A549 (cell line): ENCODE measurements at regions not wholly inside any gene's neighbourhood (a gene's known extent, or its start where the extent isn't known, plus 50 kb on each side); places are given as distances from the start of the nearest gene placed in this dataset.

Experiments used
- ATAC-seq, 2 experiments: fragments of 200-7000 bp in 1 of 2; fragments of >200 bp in 1 of 2; cut with Nextera tagmentation in 1 of 2; cut with Tn5 transposase in 1 of 2; 3 replicates each; pipeline versions ENCODE4 v1.8.0 to v1.9.1; 2018 to 2020; ENCODE audit warnings: mild to moderate bottlenecking in 1 of 2, moderate library complexity in 1 of 2
- CTCF ChIA-PET: fragments of 300-600 bp; sonication (Branson Sonifier 250); formaldehyde crosslinking; extraction: SDS; loops from one replicate; lab custom pipeline; 2021; ENCODE audit warnings: antibody characterized with exemption, inconsistent platforms; lab: Yijun Ruan, JAX
- POLR2A ChIA-PET: fragments of 350-600 bp; formaldehyde crosslinking; extraction: SDS; loops from one replicate; lab custom pipeline; 2021; ENCODE audit warnings: antibody characterized with exemption, inconsistent platforms; lab: Yijun Ruan, JAX
- DNase-seq, 2 experiments: peaks; one replicate each; pipeline versions ENCODE4 v3.0.0 to v3.0.0-alpha.2; 2011 to 2016; ENCODE audit warnings: low read depth in 1 of 2, low spot score in 1 of 2
- FAIRE-seq: peaks from 2 replicates; lab custom pipeline; 2011; peaks lifted over from hg19 to GRCh38; lab: Jason Lieb, UNC
- H3K27ac ChIP-seq, 2 experiments: fragments of >200 bp; sonication (Bioruptor Twin); formaldehyde crosslinking; 3 replicates each; pipeline ENCODE4 v1.5.1; 2016 to 2017
- H3K4me1 ChIP-seq: fragments of >200 bp; sonication (Bioruptor Twin); formaldehyde crosslinking; 3 replicates; pipeline ENCODE4 v1.6.1; 2016
- H3K4me2 ChIP-seq: fragments of >200 bp; sonication (Bioruptor Twin); formaldehyde crosslinking; 3 replicates; pipeline ENCODE4 v1.6.1; 2016
- H3K4me3 ChIP-seq: fragments of >200 bp; sonication (Bioruptor Twin); formaldehyde crosslinking; 3 replicates; pipeline ENCODE4 v1.5.1; 2016
- H3K9me3 ChIP-seq: fragments of >200 bp; sonication (Bioruptor Twin); formaldehyde crosslinking; 3 replicates; pipeline ENCODE4 v1.6.1; 2016
- BHLHE40 ChIP-seq: IDR thresholded peaks from 2 replicates; pipeline ENCODE4 v1.6.1; 2012; ENCODE audit warnings: low read depth, low read length, inconsistent platforms
- CEBPB ChIP-seq, 2 experiments: fragments of >200 bp in 1 of 2; sonication (Bioruptor Twin) in 1 of 2; formaldehyde crosslinking in 1 of 2; IDR thresholded peaks; 2 replicates each; pipeline ENCODE4 v1.6.1; 2012 to 2016
- CTCF ChIP-seq: fragments of >200 bp; sonication (Bioruptor Twin); formaldehyde crosslinking; IDR thresholded peaks from 3 replicates; pipeline ENCODE4 v1.5.1; 2016
- EP300 ChIP-seq, 2 experiments: fragments of >200 bp; sonication (Bioruptor Twin); formaldehyde crosslinking; IDR thresholded peaks; 2 replicates in 1 of 2; 3 replicates in 1 of 2; pipeline ENCODE4 v1.6.1; 2016 to 2017
- FOSB ChIP-seq: fragments of 250-450 bp; sonication (Bioruptor Pico); IDR thresholded peaks from 2 replicates; pipeline ENCODE4 v1.5.0; 2020; ENCODE audit warnings: mild to moderate bottlenecking, moderate library complexity
- FOSL2 ChIP-seq, 2 experiments: fragments of 450-650 bp in 1 of 2; fragments of >200 bp in 1 of 2; sonication (Bioruptor Twin) in 1 of 2; formaldehyde crosslinking; IDR thresholded peaks; 2 replicates each; pipeline versions ENCODE4 v1.5.0 to v1.6.1; 2016 to 2020; ENCODE audit warnings: mild to moderate bottlenecking in 1 of 2, moderate library complexity in 1 of 2
- HEYL ChIP-seq: fragments of 250-450 bp; sonication (Bioruptor Pico); IDR thresholded peaks from 2 replicates; pipeline ENCODE4 v1.8.0; 2021; ENCODE audit warnings: mild to moderate bottlenecking, moderate library complexity
- HOXA7 ChIP-seq: fragments of 250-450 bp; sonication (Bioruptor Pico); IDR thresholded peaks from 2 replicates; pipeline ENCODE4 v1.5.0; 2020; ENCODE audit warnings: mild to moderate bottlenecking, moderate library complexity
- JUNB ChIP-seq: fragments of >200 bp; sonication (Bioruptor Twin); formaldehyde crosslinking; IDR thresholded peaks from 2 replicates; pipeline ENCODE4 v1.6.1; 2016
- MAZ ChIP-seq: fragments of 150-350 bp; IDR thresholded peaks from 2 replicates; pipeline ENCODE4 v1.6.1; 2014; ENCODE audit warnings: antibody characterized with exemption, low read depth, low read length, borderline replicate concordance
- PHF8 ChIP-seq: fragments of 200-600 bp; sonication (generic); IDR thresholded peaks from 2 replicates; pipeline ENCODE4 v1.6.1; 2016; ENCODE audit warnings: low read depth, mild to moderate bottlenecking, antibody characterized with exemption, moderate library complexity, borderline replicate concordance
- RCOR1 ChIP-seq: fragments of 150-350 bp; IDR thresholded peaks from 2 replicates; pipeline ENCODE4 v1.6.1; 2014; ENCODE audit warnings: antibody characterized with exemption, low read length, low read depth
- RFX5 ChIP-seq: fragments of 450-650 bp; IDR thresholded peaks from 2 replicates; pipeline ENCODE4 v1.7.1; 2014; ENCODE audit warnings: antibody characterized with exemption, mild to moderate bottlenecking, moderate library complexity
- SREBF2 ChIP-seq: fragments of 450-650 bp; IDR thresholded peaks from 2 replicates; pipeline ENCODE4 v1.6.1; 2014; ENCODE audit warnings: mild to moderate bottlenecking, moderate library complexity
- TFCP2L1 ChIP-seq: fragments of 250-450 bp; sonication (Bioruptor Pico); IDR thresholded peaks from 2 replicates; pipeline ENCODE4 v1.5.0; 2021; ENCODE audit warnings: mild to moderate bottlenecking
- USF2 ChIP-seq: fragments of 450-650 bp; IDR thresholded peaks from 2 replicates; pipeline ENCODE4 v1.6.1; 2014; ENCODE audit warnings: antibody characterized with exemption
- ZC3H11A ChIP-seq: fragments of 450-650 bp; IDR thresholded peaks from 2 replicates; pipeline ENCODE4 v1.6.1; 2014; ENCODE audit warnings: antibody characterized with exemption, mild to moderate bottlenecking
- ZFP36 ChIP-seq: fragments of 450-650 bp; IDR thresholded peaks from 2 replicates; pipeline ENCODE4 v1.6.1; 2014; ENCODE audit warnings: borderline replicate concordance; ENCODE audit not compliant: partially characterized antibody
- ZNF302 ChIP-seq: fragments of 250-450 bp; sonication (Bioruptor Pico); IDR thresholded peaks from 2 replicates; pipeline ENCODE4 v1.9.0; 2021; ENCODE audit warnings: inconsistent platforms, mild to moderate bottlenecking, moderate library complexity
- ZSCAN20 ChIP-seq: fragments of 250-450 bp; sonication (Bioruptor Pico); IDR thresholded peaks from 2 replicates; pipeline ENCODE4 v1.8.0; 2022; ENCODE audit warnings: mild to moderate bottlenecking, moderate library complexity
- WGBS: methylation state at CpG from one replicate; pipeline ENCODE4 v1.1.6; 2017; ENCODE audit errors: missing lambda C conversion rate; 5-methylcytosine and 5-hydroxymethylcytosine counted together
- TF ChIP-seq, protein P1 (sequence below): fragments of 250-450 bp; sonication (Bioruptor Pico); IDR thresholded peaks from 2 replicates; pipeline ENCODE4 v1.5.0; 2020; ENCODE audit warnings: low read depth, mild to moderate bottlenecking, moderate library complexity

DNA sequence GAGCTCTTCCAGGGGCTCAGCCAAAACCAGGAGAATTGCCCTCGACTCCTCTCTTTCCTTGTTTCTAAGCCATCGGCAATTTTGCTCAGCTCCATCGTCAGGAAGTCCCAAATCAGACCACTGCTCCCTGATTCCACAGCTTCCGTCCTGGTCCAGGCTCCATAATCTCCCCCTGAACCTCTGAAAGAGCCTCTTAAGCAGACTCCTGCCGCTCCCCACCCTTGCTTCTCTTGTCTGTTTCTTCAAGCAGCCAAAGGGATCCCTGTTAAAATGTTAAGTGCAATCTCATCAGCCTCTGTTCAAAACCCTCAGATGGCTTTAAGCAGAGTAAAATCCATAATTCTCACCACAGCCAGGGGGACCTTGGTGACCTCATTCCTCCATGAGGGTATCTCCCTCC, 244.7 kb upstream of the SPTLC3 start:
- DNase-seq (no peak), FAIRE-seq (no peak), ATAC-seq (no peak)
- Histone ChIP-seq H3K4me2 (no peak overlapping the region), H3K9me3 (no peaks in the 10 kb centered on the region), H3K4me1 (no peaks in the 10 kb centered on the region), H3K27ac (no peak overlapping the region), H3K4me3 (no peak overlapping the region)
- CTCF ChIA-PET: interaction anchor here (0.6 kb wide), 1 partner anchor 118 kb away, joined by 4 read pairs; no protein-coding TSS in a partner anchor
- POLR2A ChIA-PET: no interaction called here
- 7% methylated on average over 5 of the region's 5 CpGs for WGBS
- TF ChIP-seq MAZ (no peak), HOXA7 (no peak), ZSCAN20 (CRISPR knock-in tag) (no peak), PHF8 (no peak), ZNF302 (CRISPR knock-in tag) (no peak), USF2 (no peak), RCOR1 (no peak), JUNB (no peak), SREBF2 (no peak), FOSL2 (IDR thresholded peaks at IDR 0.05) (no peak), FOSL2 (CRISPR knock-in tag; IDR thresholded peaks at IDR 0.05) (no peak)

GRCh38 chr20:12764851-12765250, 243.9 kb upstream of the SPTLC3 start:
- Histone ChIP-seq H3K9me3 (no peaks in the 10 kb centered on the region), H3K4me1 (no peaks in the 10 kb centered on the region), H3K27ac (no peak overlapping the region), H3K4me3 (no peak overlapping the region), H3K4me2 (no peak overlapping the region)
- POLR2A ChIA-PET: no interaction called here
- no peak for FAIRE-seq
- no peak for ATAC-seq
- no peak for DNase-seq
- WGBS: 0% methylated on average over 1 of the region's 1 CpG
- TF ChIP-seq ZSCAN20 (CRISPR knock-in tag) (no peak), SREBF2 (no peak), ZC3H11A (no peak)
- CTCF ChIA-PET: no interaction called here

DNA sequence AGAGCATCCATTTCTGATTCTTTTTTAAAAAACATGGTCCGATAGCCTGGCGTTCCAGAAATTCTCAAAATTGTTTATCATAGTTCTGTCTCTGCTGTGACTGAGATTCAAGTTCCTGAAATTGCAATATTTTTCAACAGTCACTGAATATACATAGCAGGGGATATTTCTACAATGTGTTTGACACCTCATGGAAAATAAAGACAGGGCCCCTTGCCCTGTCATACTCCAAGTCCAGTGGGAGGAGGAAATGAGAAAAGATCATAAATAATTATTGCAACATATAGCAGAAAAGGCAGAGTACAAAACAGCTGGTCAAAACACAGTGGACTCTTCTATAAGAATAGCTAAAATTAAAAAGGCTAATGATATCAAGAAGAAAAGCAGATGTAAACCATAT, 234.8 kb upstream of the SPTLC3 start:
- no peak for FAIRE-seq
- WGBS: 77% methylated on average over 2 of the region's 2 CpGs
- H3K9me3 ChIP-seq: peaks cover 2% of the 10 kb centered on the region; the same call in 1 of the 3 replicates
- no peak overlapping the region for H3K4me2 ChIP-seq
- no peak for ATAC-seq
- ChIA-PET POLR2A (no interaction called here), CTCF (interaction anchor here (1.4 kb wide), 1 partner anchor 9 kb away, joined by 3 read pairs; no protein-coding TSS in a partner anchor)
- DNase-seq: no peak
- no peak overlapping the region for H3K27ac ChIP-seq
- H3K4me3 ChIP-seq: no peak overlapping the region
- no peak for TF ChIP-seq SREBF2
- TF ChIP-seq ZNF302 (CRISPR knock-in tag): no peak
- TF ChIP-seq TFCP2L1 (CRISPR knock-in tag): no peak
- TF ChIP-seq EP300 (IDR thresholded peaks at IDR 0.05): no peak
- TF ChIP-seq FOSL2 (IDR thresholded peaks at IDR 0.05): no peak
- TF ChIP-seq FOSL2 (CRISPR knock-in tag; IDR thresholded peaks at IDR 0.05): no peak
- no peak for TF ChIP-seq RFX5
- no peak for TF ChIP-seq ZFP36
- no peak for TF ChIP-seq CEBPB (IDR thresholded peaks at IDR 0.05)
- TF ChIP-seq CTCF: no peak
- no peak for TF ChIP-seq RCOR1
- no peak for TF ChIP-seq FOSB (CRISPR knock-in tag)
- TF ChIP-seq BHLHE40: no peak
- TF ChIP-seq HEYL: no peak
- no peak for TF ChIP-seq ZSCAN20 (CRISPR knock-in tag)
- TF ChIP-seq, protein P1, sequence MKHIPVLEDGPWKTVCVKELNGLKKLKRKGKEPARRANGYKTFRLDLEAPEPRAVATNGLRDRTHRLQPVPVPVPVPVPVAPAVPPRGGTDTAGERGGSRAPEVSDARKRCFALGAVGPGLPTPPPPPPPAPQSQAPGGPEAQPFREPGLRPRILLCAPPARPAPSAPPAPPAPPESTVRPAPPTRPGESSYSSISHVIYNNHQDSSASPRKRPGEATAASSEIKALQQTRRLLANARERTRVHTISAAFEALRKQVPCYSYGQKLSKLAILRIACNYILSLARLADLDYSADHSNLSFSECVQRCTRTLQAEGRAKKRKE (CRISPR knock-in tag): no peak
- H3K4me1 ChIP-seq: no peaks in the 10 kb centered on the region
